Osteocyte (in vitro differentiated cells): ENCODE measurements at regions not wholly inside any gene's neighbourhood (a gene's known extent, or its start where the extent isn't known, plus 50 kb on each side); places are given as distances from the start of the nearest gene placed in this dataset.

Experiments
- DNase-seq: peaks from one replicate; pipeline ENCODE4 v3.0.0; 2021; ENCODE audit warnings: mixed read lengths; ENCODE audit not compliant: unreplicated experiment; ENCODE audit errors: extremely low spot score
- H3K27ac Mint-ChIP-seq: one replicate; pipeline ENCODE4 v1.8.0; 2021; ENCODE audit warnings: mild to moderate bottlenecking, mixed read lengths; ENCODE audit not compliant: unreplicated experiment
- H3K27me3 Mint-ChIP-seq: one replicate; pipeline ENCODE4 v1.8.0; 2021; ENCODE audit warnings: mixed read lengths; ENCODE audit not compliant: unreplicated experiment
- H3K36me3 Mint-ChIP-seq: one replicate; pipeline ENCODE4 v1.8.0; 2021; ENCODE audit warnings: mixed read lengths; ENCODE audit not compliant: unreplicated experiment
- H3K4me1 Mint-ChIP-seq: one replicate; pipeline ENCODE4 v1.8.0; 2021; ENCODE audit warnings: mixed read lengths; ENCODE audit not compliant: unreplicated experiment
- H3K4me3 Mint-ChIP-seq: one replicate; pipeline ENCODE4 v1.8.0; 2021; ENCODE audit warnings: mild to moderate bottlenecking, moderate library complexity, mixed read lengths; ENCODE audit not compliant: unreplicated experiment
- H3K9me3 Mint-ChIP-seq: one replicate; pipeline ENCODE4 v1.8.0; 2021; ENCODE audit warnings: mixed read lengths; ENCODE audit not compliant: unreplicated experiment
- TF ChIP-seq, protein P1 (sequence below): fragments of 200-600 bp; sonication (generic); IDR thresholded peaks from 2 replicates; pipeline ENCODE4 v1.5.0; 2021; ENCODE audit warnings: antibody characterized with exemption, mild to moderate bottlenecking, moderate library complexity

- H3K27ac Mint-ChIP-seq = no peak overlapping the region
These were observed 362.7 kb downstream of the PTPRU start for GRCh38 chr1:29599071-29599470.

DNA sequence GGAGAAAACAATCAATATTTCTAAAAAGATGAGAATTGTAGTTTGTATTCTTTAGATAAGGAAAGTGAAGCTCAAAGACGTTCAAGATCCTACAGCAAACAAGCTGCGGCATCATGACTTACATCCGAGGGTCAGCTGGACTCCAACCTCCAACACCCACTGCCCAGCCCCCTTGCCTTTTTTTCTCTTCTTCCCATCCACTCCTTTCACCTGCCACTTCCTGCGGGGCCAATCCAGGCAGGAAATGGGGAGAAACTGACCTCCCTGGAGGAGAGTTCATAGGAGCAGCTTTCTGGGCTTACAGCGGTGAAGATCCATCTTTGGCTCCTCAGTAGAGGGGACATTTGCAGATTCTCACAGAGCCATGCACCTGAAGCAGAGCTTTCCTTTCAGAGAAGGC lies 361.5 kb downstream of the PTPRU start:
- no peaks in the 10 kb centered on the region for H3K36me3 Mint-ChIP-seq
- no peaks in the 10 kb centered on the region for H3K4me1 Mint-ChIP-seq
- DNase-seq = peak; percentile 77
- no peaks in the 10 kb centered on the region for H3K9me3 Mint-ChIP-seq
- no peak overlapping the region for H3K4me3 Mint-ChIP-seq
- no peaks in the 10 kb centered on the region for H3K27me3 Mint-ChIP-seq
- no peak overlapping the region for H3K27ac Mint-ChIP-seq
- TF ChIP-seq, protein P1, sequence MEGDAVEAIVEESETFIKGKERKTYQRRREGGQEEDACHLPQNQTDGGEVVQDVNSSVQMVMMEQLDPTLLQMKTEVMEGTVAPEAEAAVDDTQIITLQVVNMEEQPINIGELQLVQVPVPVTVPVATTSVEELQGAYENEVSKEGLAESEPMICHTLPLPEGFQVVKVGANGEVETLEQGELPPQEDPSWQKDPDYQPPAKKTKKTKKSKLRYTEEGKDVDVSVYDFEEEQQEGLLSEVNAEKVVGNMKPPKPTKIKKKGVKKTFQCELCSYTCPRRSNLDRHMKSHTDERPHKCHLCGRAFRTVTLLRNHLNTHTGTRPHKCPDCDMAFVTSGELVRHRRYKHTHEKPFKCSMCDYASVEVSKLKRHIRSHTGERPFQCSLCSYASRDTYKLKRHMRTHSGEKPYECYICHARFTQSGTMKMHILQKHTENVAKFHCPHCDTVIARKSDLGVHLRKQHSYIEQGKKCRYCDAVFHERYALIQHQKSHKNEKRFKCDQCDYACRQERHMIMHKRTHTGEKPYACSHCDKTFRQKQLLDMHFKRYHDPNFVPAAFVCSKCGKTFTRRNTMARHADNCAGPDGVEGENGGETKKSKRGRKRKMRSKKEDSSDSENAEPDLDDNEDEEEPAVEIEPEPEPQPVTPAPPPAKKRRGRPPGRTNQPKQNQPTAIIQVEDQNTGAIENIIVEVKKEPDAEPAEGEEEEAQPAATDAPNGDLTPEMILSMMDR = no peak

More at GRCh38 chr1:29599071-29599470, 362.7 kb downstream of the PTPRU start:
- no peaks in the 10 kb centered on the region for H3K36me3 Mint-ChIP-seq
- DNase-seq = peak; percentile 76
- no peak overlapping the region for H3K4me3 Mint-ChIP-seq
- no peaks in the 10 kb centered on the region for H3K9me3 Mint-ChIP-seq
- H3K27me3 Mint-ChIP-seq = no peaks in the 10 kb centered on the region
- TF ChIP-seq, protein P1 = no peak
- H3K4me1 Mint-ChIP-seq = no peaks in the 10 kb centered on the region

GRCh38 chr1:29593601-29594382 lies 357.5 kb downstream of the PTPRU start:
- Mint-ChIP-seq H3K27me3 (no peaks in the 10 kb centered on the region), H3K4me3 (no peak overlapping the region), H3K9me3 (no peaks in the 10 kb centered on the region), H3K36me3 (no peaks in the 10 kb centered on the region), H3K4me1 (no peaks in the 10 kb centered on the region), H3K27ac (no peak overlapping the region)
- DNase-seq = peak; percentile 80
- TF ChIP-seq, protein P1 = no peak

- H3K27ac Mint-ChIP-seq = no peak overlapping the region
- no peaks in the 10 kb centered on the region for H3K9me3 Mint-ChIP-seq
- DNase-seq = peak; percentile 62
- H3K4me3 Mint-ChIP-seq = no peak overlapping the region
- H3K27me3 Mint-ChIP-seq = no peaks in the 10 kb centered on the region
- no peaks in the 10 kb centered on the region for H3K4me1 Mint-ChIP-seq
- TF ChIP-seq, protein P1 = no peak
- H3K36me3 Mint-ChIP-seq = no peaks in the 10 kb centered on the region
These were observed 356.4 kb downstream of the PTPRU start for GRCh38 chr1:29592731-29593130.

DNA sequence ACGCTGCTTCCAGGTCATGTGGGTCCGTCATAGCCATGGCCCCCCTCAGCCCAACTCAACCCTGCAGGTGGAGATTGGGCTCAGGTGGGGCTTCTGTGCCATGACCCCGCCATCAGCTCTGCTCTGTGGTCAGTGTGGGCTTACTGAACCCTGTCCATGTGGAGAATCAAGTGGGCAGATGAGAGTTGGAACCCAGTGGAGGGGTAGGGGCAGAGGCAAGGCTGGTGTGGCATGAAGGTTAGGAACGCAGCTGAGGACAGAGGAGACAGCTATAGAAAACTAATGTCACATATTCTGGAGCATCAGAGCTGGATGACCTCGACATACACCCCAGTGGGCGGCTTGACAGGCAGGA lies 355.9 kb downstream of the PTPRU start:
- TF ChIP-seq, protein P1 = no peak
- Mint-ChIP-seq H3K9me3 (no peaks in the 10 kb centered on the region), H3K4me1 (no peaks in the 10 kb centered on the region), H3K4me3 (no peak overlapping the region), H3K27me3 (no peaks in the 10 kb centered on the region), H3K36me3 (no peaks in the 10 kb centered on the region), H3K27ac (no peak overlapping the region)
- DNase-seq = no peak
